Skin of body (tissue), 2 donors: ENCODE measurements at regions not wholly inside any gene's neighbourhood (a gene's known extent, or its start where the extent isn't known, plus 50 kb on each side); places are given as distances from the start of the nearest gene placed in this dataset. TPM values are rescaled to one million over a fixed set of nuclear protein-coding genes. Genes with fewer than 3 reads are reported as not detected.
"Not testable (repeated sequence)": the region's sequence is repeated elsewhere in the genome, so short reads cannot be mapped to it uniquely, and the experiment has no call there.

Source experiments
- DNase-seq: peaks from one replicate; lab custom pipeline; 2025; lab: John Stamatoyannopoulos, UW
- small RNA-seq: library from RNA; depleted of rRNA; stranded (forward); fragments of <200 nt; gene quantifications from one replicate; pipeline ENCODE3, GENCODE V24; 2014; ENCODE audit warnings: low replicate concordance

DNA sequence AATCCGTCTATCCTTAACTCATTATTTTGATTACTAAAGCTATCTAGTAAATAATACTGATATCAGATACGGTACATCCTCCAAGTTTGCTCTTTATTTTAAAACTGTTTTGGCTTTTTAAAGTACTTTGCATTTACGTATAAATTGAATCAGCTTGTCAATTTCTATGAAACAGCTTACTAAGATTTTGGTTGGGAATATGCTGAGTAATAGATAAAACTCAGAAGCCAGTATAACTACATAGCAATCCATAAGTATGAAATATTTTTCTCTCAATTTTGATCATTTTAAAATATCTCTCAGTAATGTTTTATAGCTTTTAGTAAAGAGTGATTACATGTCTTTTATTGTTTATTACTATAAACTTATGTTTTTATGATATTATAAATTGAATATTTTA, 116.2 kb upstream of the SOX11 start:
- DNase-seq = no peak

DNA sequence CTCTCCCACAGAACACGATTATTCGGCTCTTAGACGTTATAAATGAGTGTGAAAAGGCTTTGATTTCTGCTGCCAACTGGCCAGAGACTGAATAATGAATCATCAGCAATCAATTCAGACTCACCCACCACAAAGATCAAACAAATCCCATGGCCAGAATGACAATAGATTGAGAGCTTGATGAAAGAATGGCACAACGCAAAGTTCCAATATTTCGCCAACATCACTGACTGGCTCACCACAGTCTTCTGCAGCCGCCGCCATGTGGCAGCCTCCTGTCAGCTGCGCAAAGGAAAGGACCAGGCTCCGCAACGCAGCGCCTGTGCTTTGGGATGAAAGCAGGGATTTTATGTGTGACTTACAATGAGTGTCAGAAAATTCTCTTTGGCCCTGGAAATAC, 104.4 kb upstream of the SOX11 start:
- no peak for DNase-seq

DNA sequence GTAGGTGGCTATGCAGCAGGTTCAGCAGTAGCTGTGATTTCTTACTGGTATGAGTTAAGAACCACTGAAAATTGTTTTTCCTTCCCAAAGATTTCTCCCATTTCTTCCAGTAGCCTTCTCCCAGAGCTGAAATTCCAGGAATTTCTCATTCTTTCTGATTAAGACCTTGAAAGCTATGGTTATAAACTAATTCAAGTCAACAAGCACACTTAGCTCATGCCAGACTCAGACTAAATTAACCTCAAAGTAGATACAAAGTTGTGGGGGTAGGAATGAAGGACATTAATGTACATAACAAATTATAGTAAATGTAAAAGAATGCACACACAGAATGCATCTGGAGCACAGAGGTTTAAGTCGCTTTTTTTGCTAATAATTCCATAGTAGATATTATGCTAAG, 103.6 kb upstream of the SOX11 start:
- DNase-seq = no peak

- DNase-seq = no peak
These were observed 103.0 kb upstream of the SOX11 start for GRCh38 chr2:5589183-5589582.

GRCh38 chr2:5590886-5591285, 101.3 kb upstream of the SOX11 start:
- peak; percentile 25 for DNase-seq

DNA sequence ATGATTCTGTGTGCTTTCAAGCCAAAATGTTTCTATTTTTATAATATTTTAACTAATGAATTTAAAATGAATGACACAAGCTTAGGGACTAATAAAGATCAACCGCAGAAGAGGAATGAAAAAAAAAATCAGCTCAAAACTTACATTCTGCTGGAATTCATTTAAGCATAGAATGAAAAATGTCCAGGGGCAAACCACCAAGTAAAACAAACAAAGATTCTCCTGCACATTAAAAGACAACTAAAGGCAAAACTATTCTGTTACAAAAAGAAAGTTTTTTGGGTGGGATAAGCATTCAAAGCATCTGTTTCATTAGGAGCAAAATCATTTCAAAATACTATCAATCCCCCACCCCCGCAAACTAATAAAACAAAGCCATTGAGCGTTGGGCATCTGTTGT, 99.3 kb upstream of the SOX11 start:
- DNase-seq = no peak

DNA sequence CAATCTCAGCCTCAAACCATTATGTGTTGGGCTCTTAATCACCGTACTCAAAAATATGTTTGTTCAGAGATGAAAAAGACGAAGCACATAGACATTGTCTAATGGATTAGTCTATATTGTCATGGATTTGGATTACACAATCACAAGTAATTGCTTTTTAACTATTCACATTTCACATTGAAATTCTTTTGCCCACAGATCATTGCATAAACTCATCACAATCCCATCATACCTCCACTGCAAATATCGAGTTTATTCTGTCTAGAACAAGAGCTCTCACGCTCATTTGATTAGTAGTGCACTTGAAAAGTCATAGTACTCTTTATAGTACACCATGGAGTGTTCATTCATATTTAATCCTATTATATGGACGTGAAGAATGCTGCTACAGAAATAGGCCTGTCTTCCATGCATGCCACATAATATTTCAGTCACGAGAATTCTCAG, 97.9 kb upstream of the SOX11 start:
- no peak for DNase-seq

GRCh38 chr2:5596868-5597267, 95.3 kb upstream of the SOX11 start:
- no peak for DNase-seq

- no peak for DNase-seq
These were observed 94.0 kb upstream of the SOX11 start for GRCh38 chr2:5598156-5598555.

- no peak for DNase-seq
These were observed 83.0 kb upstream of the SOX11 start for GRCh38 chr2:5609201-5609600.

DNA sequence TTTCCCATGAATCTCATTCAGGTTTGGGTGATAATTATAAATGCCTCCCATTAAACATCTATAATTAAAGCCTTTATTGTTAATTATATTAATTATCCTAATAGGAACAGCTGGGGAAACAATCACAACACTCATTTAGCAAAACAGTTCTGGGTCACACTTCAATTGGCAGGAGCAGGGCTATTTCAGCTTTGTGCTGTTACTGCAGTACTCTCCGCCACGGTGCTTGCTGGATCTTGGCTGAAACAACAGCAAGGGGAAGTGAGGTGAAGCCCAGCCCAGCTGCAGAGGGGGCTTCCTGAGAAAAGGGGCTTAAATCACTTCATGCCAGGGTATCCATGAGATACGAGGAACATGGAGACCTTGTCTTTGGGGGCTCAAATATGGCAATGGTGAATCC, 79.5 kb upstream of the SOX11 start:
- DNase-seq = no peak

- no peak for DNase-seq
These were observed 76.2 kb upstream of the SOX11 start for GRCh38 chr2:5616019-5616418.

GRCh38 chr2:5617358-5617757, 74.8 kb upstream of the SOX11 start:
- DNase-seq = no peak

DNA sequence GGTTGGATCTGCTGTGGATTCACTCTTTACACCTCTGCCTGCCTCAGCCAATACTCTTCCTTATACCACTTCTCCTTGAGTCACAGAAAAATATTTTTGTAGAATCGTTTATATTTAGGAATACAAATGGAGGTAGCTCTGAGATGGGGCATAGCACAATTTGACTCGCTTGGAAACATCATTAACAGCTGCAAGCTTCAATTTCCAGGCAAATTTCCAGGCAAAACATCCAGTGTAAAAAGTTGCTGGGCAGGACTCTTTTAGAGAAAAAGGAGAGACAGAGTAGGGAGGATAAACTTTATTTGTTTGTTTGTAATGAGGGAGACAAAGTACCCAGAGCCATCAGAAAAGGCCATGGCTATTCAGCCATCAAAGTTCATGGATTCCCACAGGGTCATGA, 74.4 kb upstream of the SOX11 start:
- DNase-seq = no peak

GRCh38 chr2:5618271-5618670, 73.9 kb upstream of the SOX11 start:
- DNase-seq = no peak

DNA sequence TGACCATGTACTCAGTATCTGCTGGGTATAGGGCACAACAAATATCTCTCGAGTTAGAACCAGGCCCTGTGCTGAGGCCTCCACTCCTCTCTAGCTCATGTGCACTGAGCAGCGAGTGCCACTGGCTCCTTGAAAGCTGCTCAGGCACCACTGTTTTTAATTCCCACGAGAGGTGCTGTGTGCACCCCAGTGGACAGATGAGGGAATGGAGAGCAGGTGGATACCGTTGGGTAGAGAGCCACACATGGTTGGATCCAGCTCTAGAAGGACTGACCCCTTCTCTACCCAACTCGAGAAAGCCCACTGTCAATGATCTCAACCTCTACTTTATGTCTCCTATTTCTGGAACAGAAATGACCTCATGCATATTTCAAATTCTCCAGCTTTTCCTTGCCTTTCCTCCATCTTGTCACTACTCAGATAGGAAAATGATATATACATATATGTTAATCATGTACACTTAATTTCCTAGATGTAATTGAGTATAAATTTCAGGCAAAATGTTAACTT, 66.6 kb upstream of the SOX11 start:
- DNase-seq = not testable (repeated sequence)

DNA sequence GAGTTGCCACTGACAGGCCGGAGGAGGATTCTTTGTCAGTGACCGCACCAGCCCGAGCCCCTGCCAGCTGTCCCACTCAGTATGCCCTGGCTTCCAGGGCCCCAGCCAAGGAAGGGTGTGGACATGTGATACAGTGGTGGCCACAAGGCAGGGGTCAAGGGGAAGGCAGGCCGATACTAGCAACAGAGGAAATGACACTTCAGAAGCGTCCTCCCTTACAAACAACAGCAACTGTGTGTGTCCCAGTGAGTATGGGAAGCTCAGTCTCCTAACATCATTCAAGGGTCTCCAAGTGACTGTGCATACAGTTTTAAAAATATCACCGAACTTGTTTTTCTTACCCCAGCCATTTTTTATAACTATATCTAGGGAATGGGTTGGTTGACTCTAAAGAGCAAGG, 63.7 kb upstream of the SOX11 start:
- DNase-seq = not testable (repeated sequence)

DNA sequence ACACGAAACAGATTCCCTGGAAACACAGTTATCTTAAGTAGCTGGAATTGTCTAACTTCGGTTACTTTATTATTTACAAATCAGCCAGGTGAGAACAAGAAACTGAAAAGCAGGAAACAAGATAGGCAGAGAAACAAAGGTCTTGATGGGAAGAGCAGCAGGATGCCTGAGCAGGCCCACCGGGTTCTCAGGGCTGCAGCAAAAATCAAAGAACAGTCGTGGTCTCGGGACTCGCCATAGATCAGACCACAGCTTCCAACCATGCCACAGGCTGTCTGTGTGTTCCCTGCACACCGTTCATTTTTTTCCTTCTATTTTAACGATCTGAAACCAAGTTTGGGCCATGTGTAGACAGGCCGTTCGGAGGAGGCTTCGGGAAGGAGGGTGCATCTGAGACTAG, 62.7 kb upstream of the SOX11 start:
- not testable (repeated sequence) for DNase-seq

DNA sequence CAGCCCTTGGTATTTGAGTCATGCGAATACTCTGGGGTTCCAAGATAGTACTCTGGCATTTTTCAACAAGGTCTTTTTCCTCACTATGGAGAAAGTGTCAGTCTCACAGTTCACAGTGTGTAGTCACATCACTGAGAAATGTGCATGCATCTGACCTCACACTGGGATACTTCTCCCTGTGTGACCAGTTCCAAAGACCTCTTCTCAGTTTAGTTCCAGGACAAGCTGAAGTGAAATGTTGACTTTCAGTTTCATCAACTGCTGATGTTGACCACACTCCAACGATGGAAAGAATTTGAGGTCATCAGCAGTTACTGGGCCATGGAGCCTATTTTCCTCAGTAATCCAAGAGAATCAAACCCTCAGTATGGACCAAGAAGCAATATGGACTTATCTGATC, 55.1 kb upstream of the SOX11 start:
- DNase-seq = not testable (repeated sequence)

Small RNAs in the stretch of these regions (small RNA-seq; reads per million reads assigned to genes)
- gene RF00322 (not detected), gene RNU6-649P (not detected)
